Activated CD4-positive, alpha-beta memory T cell treated with anti-CD3 and anti-CD28 coated beads for 36 hours (primary cell): ENCODE measurements at regions not wholly inside any gene's neighbourhood (a gene's known extent, or its start where the extent isn't known, plus 50 kb on each side); places are given as distances from the start of the nearest gene placed in this dataset.
A peak's percentile ranks its signal among the peaks of the same experiment; 100 is the strongest.

Experiments used
- CTCF ChIA-PET: fragments of 350-600 bp; sonication (Branson Sonifier 250); formaldehyde crosslinking; loops from one replicate; lab custom pipeline; 2021; ENCODE audit warnings: antibody characterized with exemption, inconsistent platforms; lab: Charles Lee
- POLR2A ChIA-PET: fragments of 350-600 bp; sonication (Branson Sonifier 250); formaldehyde crosslinking; loops from one replicate; lab custom pipeline; 2021; ENCODE audit warnings: antibody characterized with exemption; lab: Charles Lee
- DNase-seq: peaks from one replicate; pipeline ENCODE4 v3.0.0-alpha.2; 2020
- H3K27ac Mint-ChIP-seq: one replicate; pipeline ENCODE4 v1.8.0; 2021; ENCODE audit warnings: mixed read lengths
- H3K27me3 Mint-ChIP-seq: one replicate; pipeline ENCODE4 v1.8.0; 2021; ENCODE audit warnings: mixed read lengths
- H3K36me3 Mint-ChIP-seq: one replicate; pipeline ENCODE4 v1.8.0; 2021; ENCODE audit warnings: mixed read lengths
- H3K4me1 Mint-ChIP-seq: one replicate; pipeline ENCODE4 v1.8.0; 2021; ENCODE audit warnings: low read depth, mixed read lengths
- H3K4me3 Mint-ChIP-seq: one replicate; pipeline ENCODE4 v1.8.0; 2021; ENCODE audit warnings: mild to moderate bottlenecking, mixed read lengths
- H3K9me3 Mint-ChIP-seq: one replicate; pipeline ENCODE4 v1.8.0; 2021; ENCODE audit warnings: mixed read lengths
- intact Hi-C: fragments of 100-400 bp; cut with micrococcal nuclease; formaldehyde crosslinking; loops from one replicate; pipeline ENCODE4 v1.15.1; 2023

- no peak for DNase-seq
- no peaks in the 10 kb centered on the region for H3K27me3 Mint-ChIP-seq
- CTCF ChIA-PET: interaction anchor here (1.4 kb wide), 1 partner anchor 18 kb away, joined by 4 read pairs; no protein-coding TSS in a partner anchor
- POLR2A ChIA-PET: no interaction called here
- H3K4me3 Mint-ChIP-seq: no peak overlapping the region
- peaks cover 24% of the 10 kb centered on the region for H3K36me3 Mint-ChIP-seq
- no peak overlapping the region for H3K27ac Mint-ChIP-seq
- no peaks in the 10 kb centered on the region for H3K9me3 Mint-ChIP-seq
- peaks cover 20% of the 10 kb centered on the region for H3K4me1 Mint-ChIP-seq
- intact Hi-C loops: no loop called here
These were observed 88.1 kb downstream of the SEPTIN7 start for GRCh38 chr7:35889001-35889400.

GRCh38 chr7:35889870-35890269, 89.0 kb downstream of the SEPTIN7 start:
- H3K4me1 Mint-ChIP-seq: peaks cover 25% of the 10 kb centered on the region
- no peak for DNase-seq
- no peak overlapping the region for H3K4me3 Mint-ChIP-seq
- CTCF ChIA-PET: interaction anchor here (1.4 to 1.5 kb wide), 2 partner anchors 17 to 163 kb away, joined by 4 read pairs; no protein-coding TSS in a partner anchor
- POLR2A ChIA-PET: no interaction called here
- H3K36me3 Mint-ChIP-seq: peaks cover 22% of the 10 kb centered on the region
- H3K9me3 Mint-ChIP-seq: no peaks in the 10 kb centered on the region
- H3K27me3 Mint-ChIP-seq: no peaks in the 10 kb centered on the region
- H3K27ac Mint-ChIP-seq: no peak overlapping the region
- intact Hi-C loops: loop anchor here (5.0 kb wide), 1 partner anchor 88 kb away; the partner anchor contains the start of gene SEPTIN7

- ChIA-PET CTCF (interaction anchor here (1.4 to 1.5 kb wide), 2 partner anchors 89 to 164 kb away, joined by 3 to 4 read pairs; no protein-coding TSS in a partner anchor), POLR2A (no interaction called here)
- no peaks in the 10 kb centered on the region for H3K27me3 Mint-ChIP-seq
- H3K27ac Mint-ChIP-seq: peak overlapping the region; percentile 23
- H3K36me3 Mint-ChIP-seq: peaks cover 22% of the 10 kb centered on the region
- no peaks in the 10 kb centered on the region for H3K9me3 Mint-ChIP-seq
- intact Hi-C loops: loop anchor here (5.0 kb wide), 1 partner anchor 89 kb away; the partner anchor contains the start of gene SEPTIN7
- no peak overlapping the region for H3K4me3 Mint-ChIP-seq
- DNase-seq: no peak
- H3K4me1 Mint-ChIP-seq: peaks cover 29% of the 10 kb centered on the region
These were observed 90.4 kb downstream of the SEPTIN7 start for GRCh38 chr7:35891004-35891830.

GRCh38 chr7:35893649-35894048, 92.8 kb downstream of the SEPTIN7 start:
- ChIA-PET CTCF (no interaction called here), POLR2A (no interaction called here)
- Mint-ChIP-seq H3K9me3 (no peaks in the 10 kb centered on the region), H3K27me3 (no peaks in the 10 kb centered on the region), H3K4me1 (peaks cover 35% of the 10 kb centered on the region), H3K27ac (no peak overlapping the region), H3K36me3 (peaks cover 21% of the 10 kb centered on the region), H3K4me3 (no peak overlapping the region)
- intact Hi-C loops: loop anchor here (5.0 kb wide), 1 partner anchor 91 kb away; the partner anchor contains the start of gene SEPTIN7
- no peak for DNase-seq

- Mint-ChIP-seq H3K36me3 (peaks cover 19% of the 10 kb centered on the region), H3K9me3 (no peaks in the 10 kb centered on the region)
- intact Hi-C loops: loop anchor here (5.0 kb wide), 1 partner anchor 92 kb away; the partner anchor contains the start of gene SEPTIN7
These were observed 93.9 kb downstream of the SEPTIN7 start for GRCh38 chr7:35894721-35895120.

GRCh38 chr7:35900651-35901050, 99.8 kb downstream of the SEPTIN7 start:
- Mint-ChIP-seq H3K27ac (peak overlapping the region; percentile 38), H3K4me3 (no peak overlapping the region), H3K4me1 (peaks cover 8% of the 10 kb centered on the region), H3K36me3 (peaks cover 14% of the 10 kb centered on the region), H3K27me3 (no peaks in the 10 kb centered on the region), H3K9me3 (no peaks in the 10 kb centered on the region)
- intact Hi-C loops: loop anchor here (10.0 kb wide), 1 partner anchor 476 kb away; no protein-coding TSS in a partner anchor
- CTCF ChIA-PET: interaction anchor here (0.8 kb wide), 1 partner anchor 76 kb away, joined by 3 read pairs; no protein-coding TSS in a partner anchor
- POLR2A ChIA-PET: no interaction called here
- no peak for DNase-seq

More at GRCh38 chr7:35894721-35895120, 93.9 kb downstream of the SEPTIN7 start:
- Mint-ChIP-seq H3K27me3 (no peaks in the 10 kb centered on the region), H3K4me3 (no peak overlapping the region), H3K4me1 (peaks cover 32% of the 10 kb centered on the region), H3K27ac (peak overlapping the region; percentile 54)
- CTCF ChIA-PET: no interaction called here
- DNase-seq: no peak
- POLR2A ChIA-PET: no interaction called here

- intact Hi-C loops: loop anchor here (5.0 to 10.0 kb wide), 3 partner anchors 103 to 481 kb away; partner anchors contain the start of gene SEPTIN7
- H3K27ac Mint-ChIP-seq: no peak overlapping the region
These were observed 104.7 kb downstream of the SEPTIN7 start for GRCh38 chr7:35905555-35905954.

GRCh38 chr7:35906191-35906908, 105.5 kb downstream of the SEPTIN7 start:
- ChIA-PET CTCF (interaction anchor here (0.7 to 2.1 kb wide), 32 partner anchors 9 to 481 kb away, joined by 3 to 11 read pairs (median 4); partner anchors contain the start of genes HERPUD2 and SEPTIN7), POLR2A (no interaction called here)
- H3K4me1 Mint-ChIP-seq: no peaks in the 10 kb centered on the region
- H3K36me3 Mint-ChIP-seq: peaks cover 12% of the 10 kb centered on the region
- H3K27ac Mint-ChIP-seq: no peak overlapping the region
- H3K9me3 Mint-ChIP-seq: no peaks in the 10 kb centered on the region
- intact Hi-C loops: loop anchor here (1.0 to 10.0 kb wide), 5 partner anchors 104 to 482 kb away; partner anchors contain the start of gene SEPTIN7
- DNase-seq: peak; percentile 70
- no peak overlapping the region for H3K4me3 Mint-ChIP-seq
- H3K27me3 Mint-ChIP-seq: no peaks in the 10 kb centered on the region

More at GRCh38 chr7:35905555-35905954, 104.7 kb downstream of the SEPTIN7 start:
- H3K4me3 Mint-ChIP-seq: no peak overlapping the region
- H3K4me1 Mint-ChIP-seq: no peaks in the 10 kb centered on the region
- ChIA-PET CTCF (interaction anchor here (1.9 kb wide), 1 partner anchor 196 kb away, joined by 10 read pairs; no protein-coding TSS in a partner anchor), POLR2A (no interaction called here)
- DNase-seq: no peak
- peaks cover 12% of the 10 kb centered on the region for H3K36me3 Mint-ChIP-seq
- no peaks in the 10 kb centered on the region for H3K27me3 Mint-ChIP-seq
- no peaks in the 10 kb centered on the region for H3K9me3 Mint-ChIP-seq

GRCh38 chr7:35908331-35909216, 107.7 kb downstream of the SEPTIN7 start:
- POLR2A ChIA-PET: no interaction called here
- Mint-ChIP-seq H3K36me3 (peaks cover 12% of the 10 kb centered on the region), H3K4me3 (no peak overlapping the region), H3K9me3 (peaks cover 3% of the 10 kb centered on the region), H3K27ac (no peak overlapping the region), H3K4me1 (no peaks in the 10 kb centered on the region), H3K27me3 (no peaks in the 10 kb centered on the region)
- intact Hi-C loops: loop anchor here (5.0 to 10.0 kb wide), 3 partner anchors 106 to 484 kb away; partner anchors contain the start of gene SEPTIN7
- DNase-seq: no peak
- CTCF ChIA-PET: interaction anchor here (0.8 to 2.1 kb wide), 3 partner anchors 68 to 199 kb away, joined by 3 to 10 read pairs (median 3); no protein-coding TSS in a partner anchor

GRCh38 chr7:35909870-35910357, 109.1 kb downstream of the SEPTIN7 start:
- Mint-ChIP-seq H3K36me3 (peaks cover 8% of the 10 kb centered on the region), H3K27ac (no peak overlapping the region), H3K9me3 (peaks cover 3% of the 10 kb centered on the region), H3K4me1 (no peaks in the 10 kb centered on the region), H3K27me3 (no peaks in the 10 kb centered on the region), H3K4me3 (no peak overlapping the region)
- POLR2A ChIA-PET: no interaction called here
- CTCF ChIA-PET: interaction anchor here (0.6 to 0.9 kb wide), 2 partner anchors 12 to 410 kb away, joined by 3 to 4 read pairs; no protein-coding TSS in a partner anchor
- intact Hi-C loops: loop anchor here (5.0 to 10.0 kb wide), 3 partner anchors 108 to 485 kb away; partner anchors contain the start of gene SEPTIN7
- no peak for DNase-seq
